ENCODE measurements at regions not wholly inside any gene's neighbourhood (a gene's known extent, or its start where the extent isn't known, plus 50 kb on each side); places are given as distances from the start of the nearest gene placed in this dataset.

DNA sequence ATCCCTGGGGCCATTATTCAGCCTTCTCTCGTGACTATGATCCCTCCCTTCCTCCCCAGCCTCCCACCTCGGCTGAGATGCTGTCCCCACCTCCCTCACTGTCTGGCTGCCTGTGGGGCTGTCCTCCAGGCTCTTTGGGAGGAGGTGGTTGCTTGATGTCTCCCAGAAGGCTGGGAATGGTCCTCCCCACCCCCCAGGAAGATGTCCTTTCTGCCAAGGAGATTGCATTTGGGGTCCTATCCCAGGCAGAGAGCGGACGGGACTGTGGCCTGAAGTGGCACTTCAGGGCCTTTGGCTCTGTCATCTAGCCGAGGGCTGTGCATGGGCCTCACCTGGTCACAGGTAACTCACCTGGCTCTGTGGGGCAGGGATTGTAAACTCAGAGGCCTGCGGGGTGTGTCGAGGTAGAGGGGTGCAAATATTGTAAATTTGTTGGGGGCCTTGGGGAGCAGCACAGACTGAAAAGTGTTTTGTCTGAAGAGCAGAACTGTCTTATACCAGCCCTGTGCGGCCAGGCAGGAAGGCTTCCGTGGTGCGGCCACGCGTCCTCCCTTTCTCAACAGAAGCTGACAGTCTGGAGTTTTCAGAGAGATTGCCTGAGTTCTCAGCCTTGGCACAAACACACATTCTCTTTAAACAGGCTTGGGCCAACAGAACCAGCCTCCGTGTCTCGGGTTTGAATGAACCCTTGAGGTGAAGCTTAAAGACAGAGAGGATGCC is 177.9 kb downstream of the SEC14L1 start:
- intact Hi-C loops (cut with micrococcal nuclease; ENCODE audit: unreplicated experiment) (no loop called here), in situ Hi-C loops (cut with HindIII; ENCODE audit: extremely low pct_ligation_motif_present, low pct_unique_long_range_greater_than_20kb) (no loop called here)
- Histone ChIP-seq H3K4me3 (replicated peaks in 1 of 3; ENCODE audit: insufficient read depth in 1 of 3, low read depth in 2 of 3, low read length in 3 of 3) (no peak overlapping the region), H3K4me2 (ENCODE audit: low read depth, low read length) (no peak overlapping the region), H3K4me1 (ENCODE audit: insufficient read depth, low read length) (peaks cover 52% of the 10 kb centered on the region), H4K20me1 (ENCODE audit: insufficient read depth, low read length) (peaks cover 53% of the 10 kb centered on the region; the same call in 1 of the 2 replicates), H3K36me3 (replicated peaks in 1 of 2; ENCODE audit: control insufficient read depth in 1 of 2, insufficient read depth in 2 of 2, low read length in 2 of 2) (peaks cover 19 to 53% of the 10 kb centered on the region in 2 experiments), H3K27me3 (ENCODE audit: control insufficient read depth in 1 of 2, insufficient read depth in 2 of 2, low read length in 2 of 2) (no peaks in the 10 kb centered on the region), H3K79me2 (ENCODE audit: insufficient read depth, low read length) (peaks cover 79% of the 10 kb centered on the region), H2AFZ (ENCODE audit: low read length) (no peak overlapping the region), H3K27ac (ENCODE audit: extremely low read length, insufficient read depth, low read length) (no peak overlapping the region), H3K9me3 (ENCODE audit: low read length) (no peaks in the 10 kb centered on the region), H3K9ac (ENCODE audit: insufficient read depth, low read depth, low read length) (no peak overlapping the region)
- POLR2A ChIA-PET, result no interaction called here
- CTCF ChIA-PET (ENCODE audit: low intra/inter-chr PET ratio, low total read pairs), result no interaction called here
- 98% methylated on average over 14 of the region's 14 CpGs for WGBS (ENCODE audit: low lambda C conversion rate)
- FAIRE-seq (no peak), DNase-seq (ENCODE audit: low spot score) (no peak), ATAC-seq (no peak)
- no TSS peak for BruUV-seq (replicated peaks)
- TF ChIP-seq ZNF136 (CRISPR knock-in tag; IDR thresholded peaks at IDR 0.05; ENCODE audit: low read depth), result no peak
- no peak for TF ChIP-seq SOX13 (IDR thresholded peaks at IDR 0.05)
- no peak for TF ChIP-seq SOX13 (CRISPR knock-in tag; conservative IDR thresholded peaks at IDR 0.05 in 1 of 2, IDR thresholded peaks at IDR 0.05 in 1 of 2)
- TF ChIP-seq, protein P1, sequence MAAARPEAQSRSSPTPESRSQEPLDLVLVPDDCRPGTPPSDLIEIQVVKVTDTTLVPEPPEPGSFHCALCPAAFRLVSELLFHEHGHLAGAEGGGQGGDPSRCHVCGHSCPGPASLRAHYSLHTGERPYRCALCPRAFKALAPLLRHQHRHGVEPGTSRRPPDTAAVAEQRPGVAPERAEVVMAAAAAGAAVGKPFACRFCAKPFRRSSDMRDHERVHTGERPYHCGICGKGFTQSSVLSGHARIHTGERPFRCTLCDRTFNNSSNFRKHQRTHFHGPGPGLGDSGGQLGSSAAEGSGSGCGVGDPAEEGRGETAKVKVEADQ (CRISPR knock-in tag; IDR thresholded peaks at IDR 0.05; ENCODE audit: borderline replicate concordance), result no peak
- no peak for TF ChIP-seq EP300 (IDR thresholded peaks at IDR 0.05; ENCODE audit: low read depth in 2 of 2, low read length in 2 of 2)
- TF ChIP-seq EP300 (CRISPR knock-in tag; IDR thresholded peaks at IDR 0.05; ENCODE audit: borderline replicate concordance), result no peak
- TF ChIP-seq, protein P2, sequence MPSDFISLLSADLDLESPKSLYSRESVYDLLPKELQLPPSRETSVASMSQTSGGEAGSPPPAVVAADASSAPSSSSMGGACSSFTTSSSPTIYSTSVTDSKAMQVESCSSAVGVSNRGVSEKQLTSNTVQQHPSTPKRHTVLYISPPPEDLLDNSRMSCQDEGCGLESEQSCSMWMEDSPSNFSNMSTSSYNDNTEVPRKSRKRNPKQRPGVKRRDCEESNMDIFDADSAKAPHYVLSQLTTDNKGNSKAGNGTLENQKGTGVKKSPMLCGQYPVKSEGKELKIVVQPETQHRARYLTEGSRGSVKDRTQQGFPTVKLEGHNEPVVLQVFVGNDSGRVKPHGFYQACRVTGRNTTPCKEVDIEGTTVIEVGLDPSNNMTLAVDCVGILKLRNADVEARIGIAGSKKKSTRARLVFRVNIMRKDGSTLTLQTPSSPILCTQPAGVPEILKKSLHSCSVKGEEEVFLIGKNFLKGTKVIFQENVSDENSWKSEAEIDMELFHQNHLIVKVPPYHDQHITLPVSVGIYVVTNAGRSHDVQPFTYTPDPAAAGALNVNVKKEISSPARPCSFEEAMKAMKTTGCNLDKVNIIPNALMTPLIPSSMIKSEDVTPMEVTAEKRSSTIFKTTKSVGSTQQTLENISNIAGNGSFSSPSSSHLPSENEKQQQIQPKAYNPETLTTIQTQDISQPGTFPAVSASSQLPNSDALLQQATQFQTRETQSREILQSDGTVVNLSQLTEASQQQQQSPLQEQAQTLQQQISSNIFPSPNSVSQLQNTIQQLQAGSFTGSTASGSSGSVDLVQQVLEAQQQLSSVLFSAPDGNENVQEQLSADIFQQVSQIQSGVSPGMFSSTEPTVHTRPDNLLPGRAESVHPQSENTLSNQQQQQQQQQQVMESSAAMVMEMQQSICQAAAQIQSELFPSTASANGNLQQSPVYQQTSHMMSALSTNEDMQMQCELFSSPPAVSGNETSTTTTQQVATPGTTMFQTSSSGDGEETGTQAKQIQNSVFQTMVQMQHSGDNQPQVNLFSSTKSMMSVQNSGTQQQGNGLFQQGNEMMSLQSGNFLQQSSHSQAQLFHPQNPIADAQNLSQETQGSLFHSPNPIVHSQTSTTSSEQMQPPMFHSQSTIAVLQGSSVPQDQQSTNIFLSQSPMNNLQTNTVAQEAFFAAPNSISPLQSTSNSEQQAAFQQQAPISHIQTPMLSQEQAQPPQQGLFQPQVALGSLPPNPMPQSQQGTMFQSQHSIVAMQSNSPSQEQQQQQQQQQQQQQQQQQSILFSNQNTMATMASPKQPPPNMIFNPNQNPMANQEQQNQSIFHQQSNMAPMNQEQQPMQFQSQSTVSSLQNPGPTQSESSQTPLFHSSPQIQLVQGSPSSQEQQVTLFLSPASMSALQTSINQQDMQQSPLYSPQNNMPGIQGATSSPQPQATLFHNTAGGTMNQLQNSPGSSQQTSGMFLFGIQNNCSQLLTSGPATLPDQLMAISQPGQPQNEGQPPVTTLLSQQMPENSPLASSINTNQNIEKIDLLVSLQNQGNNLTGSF (CRISPR knock-in tag; IDR thresholded peaks at IDR 0.05), result no peak
- TF ChIP-seq ZNF230 (CRISPR knock-in tag; IDR thresholded peaks at IDR 0.05), result no peak
- no peak for TF ChIP-seq ZNF12 (CRISPR knock-in tag; IDR thresholded peaks at IDR 0.05)
- TF ChIP-seq RBM22 (optimal IDR thresholded peaks at IDR 0.05; ENCODE audit: low read length), result peak; percentile 94
- TF ChIP-seq JDP2 (CRISPR knock-in tag; IDR thresholded peaks at IDR 0.05; ENCODE audit: borderline replicate concordance), result no peak
- TF ChIP-seq ZNF121 (CRISPR knock-in tag; IDR thresholded peaks at IDR 0.05), result no peak
- no peak for TF ChIP-seq MEIS1 (CRISPR knock-in tag; IDR thresholded peaks at IDR 0.05; ENCODE audit: borderline replicate concordance)
- TF ChIP-seq, protein P3, sequence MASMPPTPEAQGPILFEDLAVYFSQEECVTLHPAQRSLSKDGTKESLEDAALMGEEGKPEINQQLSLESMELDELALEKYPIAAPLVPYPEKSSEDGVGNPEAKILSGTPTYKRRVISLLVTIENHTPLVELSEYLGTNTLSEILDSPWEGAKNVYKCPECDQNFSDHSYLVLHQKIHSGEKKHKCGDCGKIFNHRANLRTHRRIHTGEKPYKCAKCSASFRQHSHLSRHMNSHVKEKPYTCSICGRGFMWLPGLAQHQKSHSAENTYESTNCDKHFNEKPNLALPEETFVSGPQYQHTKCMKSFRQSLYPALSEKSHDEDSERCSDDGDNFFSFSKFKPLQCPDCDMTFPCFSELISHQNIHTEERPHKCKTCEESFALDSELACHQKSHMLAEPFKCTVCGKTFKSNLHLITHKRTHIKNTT (CRISPR knock-in tag; IDR thresholded peaks at IDR 0.05), result no peak

Measured in HepG2 (cell line).